Stimulated activated CD4-positive, alpha-beta T cell treated with anti-CD3 and anti-CD28 coated beads, Interleukin-12 subunit alpha, Interleukin-12 subunit beta, amount 100 ng/mL, for 48 hours (primary cell): ENCODE measurements at regions not wholly inside any gene's neighbourhood (a gene's known extent, or its start where the extent isn't known, plus 50 kb on each side); places are given as distances from the start of the nearest gene placed in this dataset.

ENCODE experiments used
- DNase-seq, 3 donors: peaks; one replicate each; pipeline ENCODE4 v3.0.0-alpha.2; 2020; ENCODE audit warnings: low read depth in 2 of 3, low spot score in 1 of 3

DNA sequence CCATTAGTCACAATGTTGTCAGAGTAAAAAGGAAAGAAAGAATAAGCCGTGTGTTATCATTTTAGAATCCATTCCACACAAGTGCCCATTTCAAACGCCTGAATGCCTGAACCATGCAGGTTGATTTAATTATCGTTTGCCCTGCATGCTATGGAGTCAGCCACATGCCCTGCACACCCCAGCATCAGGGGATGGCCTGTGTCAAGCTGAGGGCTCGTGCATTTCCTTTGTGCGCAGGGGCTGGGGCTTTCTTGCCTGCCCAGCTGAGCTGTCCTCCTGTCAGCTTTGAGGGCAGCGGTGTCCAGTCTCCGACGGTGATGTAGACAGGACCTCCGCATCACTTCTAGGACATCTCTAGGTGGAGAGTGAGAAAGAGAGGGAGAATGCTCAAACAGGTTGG lies 200.4 kb downstream of the TSN start:
- no peak for DNase-seq

DNA sequence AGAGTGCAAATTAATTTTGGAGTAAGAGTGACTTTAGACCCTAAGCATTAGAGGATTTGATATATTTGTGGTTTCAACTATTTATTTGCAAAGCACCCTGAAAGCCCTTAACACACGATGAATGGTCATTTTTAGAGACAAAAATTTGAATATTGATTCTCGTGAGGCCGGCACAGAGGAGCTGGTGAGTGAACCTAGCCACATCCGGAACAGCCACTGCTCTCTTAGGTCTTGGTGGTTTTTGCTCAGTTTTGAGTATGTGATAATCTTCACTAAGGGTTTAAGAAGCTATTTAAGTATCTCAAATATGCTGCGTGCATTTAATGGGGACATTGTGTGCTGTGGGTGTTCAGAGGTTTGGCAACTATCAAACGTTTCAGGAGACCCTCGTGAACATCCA lies 204.8 kb downstream of the TSN start:
- no peak for DNase-seq

DNA sequence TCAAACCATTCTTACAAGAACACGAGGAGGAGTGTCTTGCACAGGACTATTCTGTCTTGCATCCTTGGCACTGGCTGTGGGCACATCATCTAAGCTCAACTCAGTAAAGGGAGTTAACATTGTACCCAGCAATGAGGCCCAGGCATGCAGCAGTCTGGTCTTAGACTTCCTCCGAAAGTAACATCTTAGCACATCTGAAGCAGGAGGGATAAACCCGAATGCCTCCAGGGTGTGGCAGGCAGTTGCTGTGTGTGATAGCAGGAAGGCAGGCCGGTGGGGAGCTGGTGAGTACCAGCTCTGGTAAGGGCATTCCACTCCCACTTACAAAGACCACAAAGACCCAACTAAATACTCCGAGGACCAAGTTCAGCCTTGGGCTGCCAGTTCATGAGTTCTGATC lies 206.3 kb downstream of the TSN start:
- no peak for DNase-seq

DNA sequence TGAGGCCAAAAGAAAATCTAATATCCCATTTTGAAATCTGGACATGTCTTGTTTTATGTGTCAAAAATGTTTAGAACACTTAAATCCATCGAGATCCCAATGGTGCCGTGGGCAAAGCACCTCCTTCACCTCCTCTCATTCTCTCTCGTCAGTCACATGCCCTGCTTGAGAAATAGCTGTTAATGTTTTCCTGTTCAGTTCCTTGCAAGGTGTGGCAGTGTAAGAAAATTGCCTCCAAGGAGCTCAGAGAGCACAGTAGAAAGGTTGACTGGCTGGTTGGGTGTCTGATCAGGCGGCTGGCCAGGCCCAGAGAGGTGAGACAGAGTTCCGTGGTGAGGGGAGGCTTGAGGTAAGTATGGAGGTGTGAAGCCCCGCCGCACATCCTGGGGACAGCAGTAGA lies 210.2 kb downstream of the TSN start:
- DNase-seq, result no peak

DNA sequence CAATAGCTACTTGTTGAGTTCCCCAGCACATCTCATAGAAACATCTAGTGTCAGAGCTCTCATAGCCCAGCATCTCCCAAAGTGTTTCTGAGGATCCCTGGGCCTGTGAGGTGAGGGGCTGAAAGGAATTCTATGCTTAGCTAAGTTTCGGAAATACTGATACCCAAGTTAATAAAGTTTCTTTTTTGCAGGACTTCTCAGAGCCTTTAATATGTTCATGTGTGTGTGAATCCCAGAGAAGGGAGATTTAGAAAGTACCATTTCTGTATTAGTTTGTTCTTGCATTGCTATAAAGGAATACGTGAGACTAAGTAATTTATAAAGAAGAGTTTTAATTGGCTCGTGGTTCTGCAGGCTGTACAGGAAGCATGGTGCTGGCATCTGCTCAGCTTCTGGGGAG lies 211.2 kb downstream of the TSN start:
- no peak for DNase-seq

DNA sequence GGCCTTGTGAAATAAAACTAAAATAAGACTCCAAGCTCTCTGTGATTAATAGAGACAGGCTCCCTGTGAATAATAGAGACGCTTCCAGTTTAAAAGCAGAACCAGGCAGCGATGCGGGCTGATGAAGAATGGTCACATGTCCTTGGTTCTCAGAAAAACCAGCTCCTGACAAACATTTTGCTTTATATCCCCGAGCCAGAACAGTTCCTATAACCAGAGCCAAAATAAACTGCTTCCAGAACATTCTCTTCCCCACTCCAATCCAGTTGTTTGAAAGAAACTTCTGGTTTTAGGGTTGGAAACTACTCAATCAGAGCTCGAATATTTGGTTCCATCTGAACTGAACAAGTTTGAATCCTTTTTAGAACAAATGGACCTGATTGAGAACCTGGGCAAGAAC lies 213.7 kb downstream of the TSN start:
- DNase-seq, result no peak

DNA sequence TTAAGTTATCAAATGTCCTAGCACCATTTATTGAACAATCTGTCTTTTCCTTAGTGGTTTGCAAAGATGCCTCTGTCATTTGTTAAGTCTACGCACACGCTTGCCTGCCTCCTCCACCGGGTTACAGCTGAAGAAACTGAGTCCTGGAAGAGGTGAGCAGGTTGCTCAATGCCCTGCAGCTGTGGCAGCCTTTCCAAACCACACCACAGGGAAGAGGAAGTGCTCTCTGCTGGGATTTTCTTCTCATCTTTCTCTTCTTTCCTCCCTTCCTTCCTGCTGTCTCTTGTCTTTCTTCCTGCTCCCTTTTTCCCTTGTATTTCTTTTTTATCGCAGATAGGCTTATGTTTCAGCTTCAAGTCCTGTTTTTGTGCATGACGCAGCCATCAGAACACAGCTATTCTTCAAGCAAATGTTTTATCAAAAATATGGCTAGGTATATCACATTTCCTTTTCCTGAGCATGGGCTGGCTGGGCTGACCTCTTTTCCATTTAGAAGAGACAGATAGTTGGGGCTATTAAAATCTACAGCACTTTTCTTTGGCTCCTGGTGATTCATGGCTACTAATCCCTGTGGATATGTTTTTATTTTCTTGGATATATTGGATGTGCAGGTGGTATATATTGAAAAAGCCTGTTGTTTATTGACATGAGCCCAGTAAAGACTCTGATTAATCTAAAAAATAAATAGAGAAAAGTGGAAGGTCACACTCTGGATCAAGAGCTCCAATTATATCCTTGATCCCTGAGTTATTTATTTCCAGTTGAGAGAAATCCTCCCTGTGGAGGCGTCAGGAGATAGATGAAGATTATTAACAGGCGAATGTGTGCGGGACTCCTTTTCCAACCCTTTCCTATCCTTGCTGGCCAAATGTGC lies 214.6 kb downstream of the TSN start:
- no peak for DNase-seq

DNA sequence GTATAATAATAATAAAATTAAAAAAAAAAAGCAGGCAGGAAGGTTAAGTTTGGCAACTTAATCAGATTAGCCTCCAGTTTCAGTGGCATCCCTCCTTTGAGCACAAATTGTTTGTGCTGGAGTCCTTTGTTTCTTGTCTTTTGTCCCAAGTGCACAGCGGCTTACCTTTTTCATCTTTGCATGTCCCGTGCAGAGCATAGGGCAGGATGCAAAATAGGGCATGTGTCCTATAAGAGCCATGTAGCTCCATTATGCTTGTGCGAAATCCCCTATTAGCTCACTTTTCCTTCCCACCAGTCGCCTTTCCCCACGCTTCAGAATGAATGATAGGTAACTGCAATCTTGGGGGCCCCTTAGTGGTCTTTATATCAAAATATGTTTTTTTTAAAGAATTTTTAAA lies 216.8 kb downstream of the TSN start:
- no peak for DNase-seq

DNA sequence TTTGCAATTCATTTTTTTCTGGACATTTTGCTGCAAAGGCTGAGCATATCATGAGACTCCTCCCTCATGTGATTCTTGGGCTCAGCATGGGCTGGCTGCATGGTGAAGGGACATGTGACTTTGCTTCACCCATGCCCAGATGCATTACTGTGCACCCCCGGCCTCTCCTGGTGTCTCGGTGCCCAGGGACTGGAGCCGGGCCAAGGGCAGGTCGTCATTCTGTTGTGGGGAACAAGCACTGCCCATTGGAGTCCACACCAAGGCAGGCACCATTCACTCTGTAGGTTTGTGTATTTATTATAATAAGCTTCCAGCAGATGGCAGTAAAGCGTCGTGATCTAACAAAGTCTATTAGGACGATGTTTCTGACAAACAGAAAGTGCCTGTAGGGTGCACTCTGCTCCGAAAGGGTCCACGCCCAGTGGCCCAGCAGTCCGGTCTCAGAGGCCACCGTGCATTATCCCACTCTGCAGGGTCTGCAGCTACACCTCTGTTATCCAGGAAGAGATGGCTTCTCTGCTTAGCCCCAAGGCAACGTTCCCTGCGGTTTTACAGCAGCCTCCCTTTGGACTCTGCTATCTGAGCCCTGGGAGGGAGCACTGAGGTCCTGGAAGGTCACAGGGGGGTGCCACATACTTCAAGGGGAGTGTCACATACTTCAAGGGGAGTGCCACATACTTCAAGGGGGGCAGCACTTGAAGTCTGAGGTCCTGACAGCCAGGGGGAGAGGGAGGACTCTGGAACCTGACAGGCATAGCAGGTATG lies 219.6 kb downstream of the TSN start:
- DNase-seq, result peak; percentile 4 to 58 (median 12)

DNA sequence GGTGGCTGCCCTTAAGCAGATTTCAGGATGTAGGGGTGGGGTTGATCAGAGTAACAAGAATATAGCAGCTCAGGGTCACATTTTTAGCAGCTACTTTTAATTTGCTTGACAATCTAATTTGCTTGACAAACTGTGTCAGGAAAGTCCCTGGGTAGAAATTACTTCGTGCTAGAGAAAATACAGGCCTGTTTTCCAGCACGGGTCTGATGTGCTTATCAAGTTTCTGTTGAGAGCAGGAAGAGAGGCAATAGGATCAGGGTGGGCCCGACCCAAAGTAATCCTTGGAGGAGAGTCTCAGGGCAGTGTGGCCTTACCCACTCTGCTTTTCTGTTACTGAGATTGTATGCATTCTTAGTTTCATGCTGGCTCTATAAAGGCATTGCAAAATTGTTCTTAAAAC lies 221.5 kb downstream of the TSN start:
- DNase-seq, result no peak

DNA sequence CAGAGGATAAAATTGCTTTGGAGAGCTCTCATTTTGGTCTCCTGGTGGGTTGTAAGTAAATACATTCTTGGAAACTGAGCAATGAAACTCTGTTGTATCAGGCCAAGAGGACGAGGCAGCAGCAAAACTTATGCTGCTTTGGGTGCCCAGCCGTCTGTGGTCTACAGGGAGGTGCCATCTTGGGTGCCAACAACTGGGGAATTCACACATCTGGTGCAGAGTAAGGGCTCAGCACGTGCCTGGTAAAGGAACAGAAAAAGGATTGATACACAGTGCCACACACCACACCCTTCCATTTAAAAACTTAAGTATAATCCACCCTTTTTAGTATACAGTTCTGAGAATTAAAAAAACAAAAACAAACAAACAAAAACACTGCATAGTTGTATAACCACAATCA lies 221.9 kb downstream of the TSN start:
- DNase-seq, result no peak

DNA sequence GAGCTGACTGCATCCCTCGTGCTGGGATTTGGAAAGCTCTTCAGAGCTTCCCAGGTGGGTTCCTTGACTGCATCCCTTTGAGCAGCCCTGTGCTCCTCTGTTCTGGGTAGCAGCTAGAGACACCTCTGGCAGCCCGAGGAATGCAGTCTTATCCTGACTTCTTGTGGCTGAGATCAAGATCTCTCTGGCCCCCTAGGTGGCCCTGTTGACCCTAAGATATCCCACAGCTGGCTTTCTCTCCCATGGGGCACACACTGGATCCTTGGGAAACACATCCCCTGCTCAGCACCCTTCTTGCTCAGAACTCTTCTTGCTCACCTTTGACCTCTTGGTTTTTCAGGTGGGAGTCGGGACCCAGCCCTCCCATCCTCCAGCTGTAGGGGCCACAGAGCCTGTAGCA lies 237.2 kb downstream of the TSN start:
- no peak for DNase-seq

DNA sequence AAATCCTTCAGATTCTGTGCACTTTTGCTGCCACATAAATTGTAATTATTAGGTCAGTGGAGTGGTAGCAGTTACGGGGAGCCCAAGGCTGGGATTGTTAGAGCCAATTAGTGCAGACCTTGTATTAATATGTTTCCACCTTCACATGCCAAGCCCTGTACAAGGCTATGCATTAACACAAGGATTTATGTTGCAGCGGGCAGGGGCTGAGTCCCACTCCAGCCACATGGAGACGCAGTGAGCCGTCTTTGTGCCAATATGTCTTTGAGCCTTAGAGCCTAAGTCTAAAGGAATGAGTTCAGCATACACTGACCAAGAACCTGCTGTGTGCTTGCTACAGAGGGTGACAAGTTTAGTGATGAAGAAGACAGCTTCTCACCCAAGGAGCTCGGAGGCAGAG lies 238.2 kb downstream of the TSN start:
- DNase-seq, result no peak

DNA sequence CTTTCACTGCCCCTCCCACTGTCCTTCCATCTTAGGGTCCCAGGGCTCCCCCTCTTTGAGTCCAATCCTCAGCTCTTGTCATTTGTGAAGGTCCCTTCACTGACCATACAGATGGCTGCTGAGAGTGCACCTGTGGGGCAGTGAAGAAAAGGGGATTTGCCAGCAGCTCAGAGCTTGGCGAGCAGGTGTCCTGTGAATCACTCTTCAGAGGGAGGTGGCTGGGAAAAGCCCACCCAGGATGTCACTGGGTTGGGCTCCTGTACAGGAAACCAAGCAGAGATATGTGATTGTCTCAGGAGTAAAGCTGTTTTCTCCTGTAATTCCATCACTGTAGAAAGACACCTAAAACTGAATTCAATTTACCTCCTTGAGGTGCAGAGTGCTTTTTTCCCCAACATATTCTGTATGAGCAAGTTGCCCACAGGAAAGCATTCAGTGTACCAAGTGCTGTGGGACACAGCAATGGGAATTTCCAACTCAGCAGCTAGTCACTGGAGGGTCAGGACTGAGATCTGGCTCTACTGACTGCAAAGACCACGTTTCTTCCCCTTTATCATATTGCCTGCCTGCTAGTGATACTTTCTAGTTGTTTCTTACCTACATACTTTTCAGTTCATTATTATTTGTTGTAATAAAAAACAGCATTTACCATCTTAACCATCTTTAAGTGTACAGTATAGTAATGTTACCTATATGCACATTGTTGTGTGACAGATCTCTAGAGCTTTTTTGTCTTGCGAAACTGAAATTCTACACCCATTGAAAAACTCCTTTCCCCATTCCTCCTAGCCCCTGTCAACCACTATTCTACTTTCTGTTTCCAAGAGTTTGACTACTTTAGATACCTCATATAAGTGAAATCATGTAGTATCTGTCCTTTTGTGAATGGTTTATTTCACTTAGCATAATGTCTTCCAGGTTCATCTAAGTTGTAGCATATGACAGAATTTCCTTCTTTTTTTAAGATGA lies 239.1 kb downstream of the TSN start:
- no peak for DNase-seq

DNA sequence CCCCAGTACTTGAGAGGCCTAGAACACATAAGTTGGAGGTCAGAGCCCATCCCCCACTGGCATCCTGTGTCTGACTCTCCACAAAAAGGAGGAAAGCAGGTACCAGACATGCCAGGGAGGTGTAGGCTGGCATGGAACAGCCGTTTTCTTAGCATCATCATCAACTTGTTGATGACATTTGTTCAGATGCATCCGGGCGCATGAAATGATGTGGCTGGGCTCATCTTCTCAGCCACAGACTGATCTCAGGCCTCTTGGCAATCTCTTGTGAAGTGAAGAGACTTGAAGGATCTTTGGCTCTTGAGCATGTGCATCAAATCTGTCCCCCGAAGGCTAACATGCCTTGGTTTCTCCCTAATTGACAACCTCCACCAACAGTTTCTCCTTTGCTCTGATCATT lies 243.3 kb downstream of the TSN start:
- no peak for DNase-seq

DNA sequence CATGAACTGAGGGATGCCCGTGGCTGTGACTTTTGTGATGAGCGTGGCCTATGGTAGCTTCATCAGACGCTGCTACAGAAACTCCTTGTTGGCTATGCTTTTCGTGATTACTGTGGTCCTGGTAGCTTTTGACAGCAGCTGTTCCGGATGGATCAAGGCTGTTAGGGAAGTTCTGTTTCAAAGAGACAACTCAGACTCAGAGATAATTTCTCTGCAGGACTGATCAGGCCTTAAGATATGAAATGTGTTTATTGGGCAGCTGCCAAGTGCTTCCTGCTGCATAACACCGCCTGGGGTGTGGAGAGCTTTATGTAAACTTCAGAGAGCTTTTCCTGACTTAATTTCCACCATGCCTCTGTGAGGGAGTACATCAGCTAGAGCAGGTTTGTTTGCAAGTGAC lies 243.8 kb downstream of the TSN start:
- DNase-seq, result no peak

DNA sequence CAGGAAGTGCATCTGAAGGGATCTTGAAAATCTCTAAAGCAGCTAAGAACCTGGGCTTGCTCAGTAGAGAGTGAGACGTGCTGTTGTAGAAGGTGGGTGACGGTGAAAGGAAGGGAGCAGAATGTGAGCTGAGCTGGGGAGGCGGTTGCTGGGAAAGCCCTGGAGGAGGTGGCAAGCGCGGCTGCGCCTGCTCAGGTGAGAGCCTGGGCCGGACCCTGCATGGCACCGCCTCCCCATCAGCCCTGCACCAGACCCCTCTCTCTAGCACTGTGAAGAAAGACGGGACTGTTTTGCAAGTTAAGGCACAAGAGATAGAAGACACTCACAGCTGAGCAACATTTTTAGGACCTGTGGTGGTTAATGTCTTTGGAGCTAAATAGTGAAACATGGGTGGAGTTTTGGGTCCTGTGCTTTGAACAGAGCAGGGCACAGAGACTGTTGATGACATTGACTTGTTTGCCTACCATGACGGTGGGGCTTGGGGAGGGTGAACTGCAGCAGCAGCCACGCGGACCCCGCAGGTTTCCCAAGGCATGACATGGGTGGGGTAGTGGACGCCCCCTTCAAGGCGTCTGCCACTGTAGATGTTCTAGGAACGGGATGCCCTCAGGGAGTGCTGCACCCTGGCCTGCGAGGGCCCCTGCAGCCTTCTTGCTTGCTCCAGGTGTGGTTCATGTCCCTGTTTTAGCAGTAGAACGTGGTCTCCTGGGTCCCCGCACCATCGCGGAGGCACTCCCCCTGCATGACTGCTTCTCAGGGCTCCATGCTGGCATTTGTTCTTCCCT lies 245.3 kb downstream of the TSN start:
- DNase-seq, result no peak

DNA sequence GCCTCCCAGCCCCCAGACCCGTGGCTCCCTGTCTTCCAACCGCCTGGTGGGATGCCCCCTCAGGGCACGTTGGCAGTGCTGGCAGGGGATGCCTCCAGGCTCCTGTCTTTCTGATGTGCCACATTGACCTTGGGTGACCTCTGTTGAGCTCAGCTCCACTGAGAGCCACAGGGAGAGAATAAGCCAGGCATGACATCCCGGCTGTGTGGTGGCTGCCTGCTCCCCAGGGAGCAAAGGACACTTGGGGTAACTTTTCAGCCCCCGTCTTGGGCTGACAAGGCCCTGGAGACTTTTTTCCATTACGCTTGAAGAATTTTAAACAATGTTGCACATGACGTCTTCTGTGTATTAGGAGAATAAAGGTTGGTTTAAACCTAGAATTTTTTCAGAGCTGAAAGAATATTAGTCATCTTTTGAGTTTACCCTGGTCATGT lies 246.0 kb downstream of the TSN start:
- DNase-seq, result no peak

DNA sequence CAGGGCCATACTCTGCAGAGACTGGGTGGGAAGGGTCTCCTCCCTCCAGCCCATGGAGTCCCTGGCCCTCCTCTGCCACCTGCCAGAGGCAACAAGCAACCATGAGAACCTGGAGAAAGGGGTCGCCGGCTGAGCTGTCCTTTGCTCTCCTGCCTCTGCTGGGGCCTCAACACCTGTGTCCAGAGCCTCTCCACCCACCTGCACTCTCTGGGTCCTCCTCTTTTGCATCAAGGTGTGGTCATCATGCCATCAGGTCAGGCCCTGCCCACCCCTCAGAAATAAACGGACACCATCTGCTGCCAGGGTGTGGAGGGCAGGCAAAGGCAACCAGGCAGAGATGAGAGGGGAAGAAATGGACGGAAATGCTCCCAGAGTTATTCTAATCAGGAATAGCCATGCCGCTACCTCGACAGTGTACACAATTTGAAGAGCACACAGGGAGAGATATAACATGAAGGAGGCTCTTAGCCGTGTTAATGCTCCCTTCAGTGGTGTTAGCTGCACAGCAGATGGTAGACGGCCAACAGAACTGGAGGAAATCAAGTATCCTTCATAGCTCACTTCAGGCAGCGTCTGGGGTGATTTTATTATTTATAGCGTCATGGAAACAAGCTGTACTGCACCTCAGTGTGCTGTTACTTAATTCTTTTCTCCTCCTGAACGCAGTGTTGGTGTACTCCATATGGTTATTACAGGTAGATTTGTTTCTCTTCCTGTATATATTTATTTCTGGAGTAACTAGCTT lies 247.9 kb downstream of the TSN start:
- DNase-seq, result no peak

DNA sequence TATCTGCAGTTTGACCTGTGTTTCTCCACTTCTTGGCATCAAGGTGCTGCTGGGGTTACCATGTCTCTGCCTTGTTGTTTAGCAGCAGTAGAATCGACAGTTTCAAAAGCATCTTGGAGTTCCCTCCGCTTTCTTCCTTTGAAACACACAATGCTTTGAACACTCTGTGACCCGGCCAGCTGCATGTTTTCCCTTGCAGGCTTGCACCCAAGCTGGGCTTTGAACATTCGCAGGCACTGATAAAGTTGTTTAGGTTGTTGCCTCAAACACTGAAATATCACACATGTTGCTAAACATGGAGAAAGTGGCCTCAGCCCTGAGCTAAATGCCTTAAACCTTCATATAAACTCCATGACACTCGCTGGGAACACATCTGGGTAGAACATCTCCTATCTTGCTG lies 251.7 kb downstream of the TSN start:
- DNase-seq, result no peak
